Activated B cell treated with CpG ODN at 0.5 μM for 24 hours (primary cell): ENCODE measurements at regions not wholly inside any gene's neighbourhood (a gene's known extent, or its start where the extent isn't known, plus 50 kb on each side); places are given as distances from the start of the nearest gene placed in this dataset.

Experiments used
- ATAC-seq: fragments of 200-7000 bp; cut with Tn5 transposase; one replicate; pipeline ENCODE4 v1.10.0; 2021; ENCODE audit warnings: low read depth, mild to moderate bottlenecking, moderate library complexity
- CTCF ChIA-PET: fragments of 350-600 bp; sonication (Branson Sonifier 250); formaldehyde crosslinking; loops from one replicate; lab custom pipeline; 2021; ENCODE audit warnings: antibody characterized with exemption; lab: Charles Lee
- POLR2A ChIA-PET: fragments of 350-600 bp; sonication (Branson Sonifier 250); formaldehyde crosslinking; loops from one replicate; lab custom pipeline; 2021; ENCODE audit warnings: antibody characterized with exemption; lab: Charles Lee
- DNase-seq: peaks from one replicate; pipeline ENCODE4 v3.0.0; 2022
- H3K27ac Mint-ChIP-seq: one replicate; pipeline ENCODE4 v1.8.0; 2020; ENCODE audit warnings: mixed read lengths
- H3K27me3 Mint-ChIP-seq: one replicate; pipeline ENCODE4 v1.8.0; 2021; ENCODE audit warnings: mixed read lengths
- H3K36me3 Mint-ChIP-seq: one replicate; pipeline ENCODE4 v1.8.0; 2021; ENCODE audit warnings: low read depth, mixed read lengths
- H3K4me1 Mint-ChIP-seq: one replicate; pipeline ENCODE4 v1.8.0; 2021; ENCODE audit warnings: mixed read lengths
- H3K4me3 Mint-ChIP-seq: one replicate; pipeline ENCODE4 v1.8.0; 2020; ENCODE audit warnings: mild to moderate bottlenecking, mixed read lengths
- H3K9me3 Mint-ChIP-seq: one replicate; pipeline ENCODE4 v1.8.0; 2020; ENCODE audit warnings: mixed read lengths
- intact Hi-C: fragments of 100-400 bp; cut with micrococcal nuclease; formaldehyde crosslinking; loops from one replicate; pipeline ENCODE4 v1.15.1; 2024
- TF ChIP-seq, protein P1 (sequence below): fragments of 200-600 bp; IDR thresholded peaks from one replicate; pipeline ENCODE4 v1.8.0; 2022; ENCODE audit warnings: antibody characterized with exemption, mild to moderate bottlenecking

DNA sequence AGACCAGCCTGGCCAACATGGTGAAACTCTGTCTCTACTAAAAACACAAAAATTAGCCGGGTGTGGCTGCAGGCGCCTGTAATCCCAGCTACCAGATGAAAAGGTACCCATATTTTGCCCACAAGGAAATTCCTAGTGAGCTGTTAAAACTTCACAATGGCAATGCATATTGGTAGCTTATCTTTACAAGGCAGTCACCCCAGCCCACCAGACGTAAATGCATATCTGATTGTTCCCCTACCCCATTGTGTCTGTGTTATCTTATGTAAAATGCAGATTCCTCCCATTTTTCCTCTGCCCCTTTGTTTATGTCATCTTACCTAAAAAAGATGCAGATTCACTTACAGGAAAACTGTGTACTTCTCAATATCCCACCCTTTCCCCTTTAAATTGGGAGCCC lies 103.1 kb upstream of the SLC2A1 start:
- intact Hi-C loops = no loop called here
- ChIA-PET POLR2A (no interaction called here), CTCF (interaction anchor here (1.2 to 2.3 kb wide), 3 partner anchors 12 to 148 kb away, joined by 4 to 9 read pairs (median 8); no protein-coding TSS in a partner anchor)
- Mint-ChIP-seq H3K36me3 (no peaks in the 10 kb centered on the region), H3K9me3 (no peaks in the 10 kb centered on the region), H3K27me3 (peaks cover 6% of the 10 kb centered on the region), H3K27ac (no peak overlapping the region), H3K4me1 (peaks cover 4% of the 10 kb centered on the region), H3K4me3 (no peak overlapping the region)
- DNase-seq (no peak), ATAC-seq (no peak)
- TF ChIP-seq, protein P1, sequence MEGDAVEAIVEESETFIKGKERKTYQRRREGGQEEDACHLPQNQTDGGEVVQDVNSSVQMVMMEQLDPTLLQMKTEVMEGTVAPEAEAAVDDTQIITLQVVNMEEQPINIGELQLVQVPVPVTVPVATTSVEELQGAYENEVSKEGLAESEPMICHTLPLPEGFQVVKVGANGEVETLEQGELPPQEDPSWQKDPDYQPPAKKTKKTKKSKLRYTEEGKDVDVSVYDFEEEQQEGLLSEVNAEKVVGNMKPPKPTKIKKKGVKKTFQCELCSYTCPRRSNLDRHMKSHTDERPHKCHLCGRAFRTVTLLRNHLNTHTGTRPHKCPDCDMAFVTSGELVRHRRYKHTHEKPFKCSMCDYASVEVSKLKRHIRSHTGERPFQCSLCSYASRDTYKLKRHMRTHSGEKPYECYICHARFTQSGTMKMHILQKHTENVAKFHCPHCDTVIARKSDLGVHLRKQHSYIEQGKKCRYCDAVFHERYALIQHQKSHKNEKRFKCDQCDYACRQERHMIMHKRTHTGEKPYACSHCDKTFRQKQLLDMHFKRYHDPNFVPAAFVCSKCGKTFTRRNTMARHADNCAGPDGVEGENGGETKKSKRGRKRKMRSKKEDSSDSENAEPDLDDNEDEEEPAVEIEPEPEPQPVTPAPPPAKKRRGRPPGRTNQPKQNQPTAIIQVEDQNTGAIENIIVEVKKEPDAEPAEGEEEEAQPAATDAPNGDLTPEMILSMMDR = no peak

DNA sequence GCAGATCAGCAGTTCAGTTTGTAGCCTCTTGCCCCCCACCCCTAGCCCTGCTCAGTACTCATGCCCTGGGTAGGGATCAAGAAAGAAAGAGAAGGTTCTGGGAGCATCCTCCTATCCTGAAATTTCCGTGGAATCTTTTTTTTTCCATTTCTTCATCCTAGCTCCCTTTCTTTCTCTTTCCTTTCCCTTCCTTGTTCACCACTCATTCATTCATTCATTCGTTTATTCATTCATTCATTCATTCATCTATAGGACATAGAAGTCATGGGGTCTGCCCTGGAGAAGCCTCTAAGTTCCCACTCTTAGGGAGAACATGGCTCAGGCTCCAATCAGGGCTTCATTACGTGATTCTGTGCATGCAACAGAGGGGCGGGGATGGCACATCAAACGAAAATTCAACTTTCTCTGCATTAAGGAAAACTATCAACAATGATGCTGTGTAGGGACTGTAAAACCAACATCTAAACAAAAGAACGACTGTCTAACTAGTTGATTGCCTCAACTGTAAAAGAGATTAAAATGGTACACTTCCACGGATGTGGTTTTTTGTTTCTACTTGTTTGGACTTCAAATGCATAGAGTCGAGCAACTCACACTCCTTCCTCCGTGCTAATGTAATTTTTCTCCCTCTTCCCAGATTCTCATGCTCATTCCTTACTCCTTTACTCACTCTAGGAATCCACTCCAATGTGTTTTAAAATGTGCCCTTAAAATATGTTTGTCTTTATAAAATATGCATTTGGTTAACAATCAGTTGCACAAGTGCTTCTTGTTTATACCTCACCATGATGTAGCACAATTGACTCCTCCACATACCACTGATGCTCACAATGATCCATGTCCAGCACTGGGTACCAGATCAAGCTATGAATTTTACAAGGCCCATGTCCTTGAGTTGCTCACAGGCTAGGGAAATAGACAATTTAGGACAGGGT lies 101.2 kb upstream of the SLC2A1 start:
- H3K36me3 Mint-ChIP-seq = no peaks in the 10 kb centered on the region
- no peak for DNase-seq
- H3K4me1 Mint-ChIP-seq = peaks cover 4% of the 10 kb centered on the region
- H3K4me3 Mint-ChIP-seq = no peak overlapping the region
- ATAC-seq = no peak
- ChIA-PET CTCF (interaction anchor here (1.5 kb wide), 1 partner anchor 13 kb away, joined by 9 read pairs; no protein-coding TSS in a partner anchor), POLR2A (interaction anchor here (0.7 kb wide), 1 partner anchor 675 kb away, joined by 16 read pairs; no protein-coding TSS in a partner anchor)
- TF ChIP-seq, protein P1 = no peak
- peaks cover 6% of the 10 kb centered on the region for H3K27me3 Mint-ChIP-seq
- H3K9me3 Mint-ChIP-seq = no peaks in the 10 kb centered on the region
- intact Hi-C loops = no loop called here
- no peak overlapping the region for H3K27ac Mint-ChIP-seq

DNA sequence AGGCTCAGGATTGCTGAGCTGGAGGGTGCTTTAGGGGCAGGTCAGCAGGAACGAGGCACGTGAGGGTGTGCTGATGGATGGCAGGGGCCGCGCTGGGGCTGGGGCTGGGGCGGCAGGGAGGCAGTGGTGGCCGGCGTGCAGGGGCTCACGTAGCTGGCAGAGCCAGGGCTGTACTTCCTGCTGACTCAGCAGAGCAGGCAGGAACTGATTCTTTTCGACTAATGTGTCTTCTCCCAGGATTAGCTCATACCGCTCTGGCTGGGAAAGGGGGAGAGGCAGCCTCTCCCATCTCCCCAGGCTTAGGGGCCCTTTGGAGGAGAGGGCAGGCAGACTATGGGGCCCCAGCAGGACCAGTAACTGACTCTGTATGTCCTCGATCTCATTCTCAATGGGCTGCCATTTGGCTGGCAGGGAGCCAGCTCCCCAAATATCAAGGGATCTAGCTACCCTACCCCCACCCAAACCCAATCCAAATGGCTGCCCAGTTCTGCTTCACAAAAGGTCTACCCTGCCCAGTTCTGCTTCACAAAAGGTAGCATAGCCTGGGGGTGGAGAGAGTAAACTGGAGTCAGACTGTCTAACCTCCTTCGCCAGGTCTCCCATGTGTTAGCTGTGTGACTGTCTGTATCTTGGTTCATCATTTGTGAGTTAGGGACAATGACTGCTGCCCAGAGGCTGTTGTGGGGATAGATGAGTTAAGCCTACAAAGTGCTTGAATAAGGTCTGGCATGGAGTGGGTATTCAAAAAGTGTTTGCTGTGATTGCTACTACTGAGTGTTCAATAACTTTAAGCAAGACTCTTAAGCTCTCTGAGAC lies 100.1 kb upstream of the SLC2A1 start:
- DNase-seq (no peak), ATAC-seq (no peak)
- TF ChIP-seq, protein P1 = no peak
- ChIA-PET POLR2A (interaction anchor here (1.2 kb wide), 1 partner anchor 134 kb away, joined by 3 read pairs; no protein-coding TSS in a partner anchor), CTCF (interaction anchor here (0.8 to 1.5 kb wide), 2 partner anchors 14 to 145 kb away, joined by 3 to 9 read pairs; no protein-coding TSS in a partner anchor)
- Mint-ChIP-seq H3K9me3 (no peaks in the 10 kb centered on the region), H3K27me3 (peaks cover 6% of the 10 kb centered on the region), H3K36me3 (no peaks in the 10 kb centered on the region), H3K4me1 (peaks cover 4% of the 10 kb centered on the region), H3K27ac (no peak overlapping the region), H3K4me3 (no peak overlapping the region)
- intact Hi-C loops = no loop called here

DNA sequence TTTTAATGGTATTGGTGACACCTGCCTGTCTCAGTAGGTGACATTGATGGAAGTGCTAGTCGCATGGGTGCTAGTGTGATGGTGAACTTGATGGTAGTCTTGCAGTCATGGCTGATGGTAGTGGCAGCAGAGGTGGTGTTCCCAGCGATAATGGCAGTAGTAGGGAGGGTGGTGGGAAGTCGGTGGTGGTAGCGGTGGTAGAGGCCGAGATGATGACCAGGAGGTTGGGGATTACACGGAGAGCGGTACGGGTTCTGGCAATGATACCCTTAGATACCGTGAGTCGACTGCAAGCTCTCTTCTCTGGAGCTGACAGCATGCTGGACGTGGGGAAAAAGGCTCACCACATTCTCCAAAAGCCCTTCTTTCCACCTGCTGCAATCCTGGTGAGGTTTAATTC lies 99.4 kb upstream of the SLC2A1 start:
- Mint-ChIP-seq H3K9me3 (no peaks in the 10 kb centered on the region), H3K27me3 (peaks cover 6% of the 10 kb centered on the region), H3K4me3 (no peak overlapping the region), H3K36me3 (no peaks in the 10 kb centered on the region), H3K27ac (no peak overlapping the region), H3K4me1 (peaks cover 4% of the 10 kb centered on the region)
- DNase-seq (no peak), ATAC-seq (no peak)
- intact Hi-C loops = no loop called here
- ChIA-PET POLR2A (interaction anchor here (1.2 kb wide), 1 partner anchor 134 kb away, joined by 3 read pairs; no protein-coding TSS in a partner anchor), CTCF (interaction anchor here (0.8 kb wide), 1 partner anchor 145 kb away, joined by 3 read pairs; no protein-coding TSS in a partner anchor)
- TF ChIP-seq, protein P1 = no peak
